ENCODE measurements at regions not wholly inside any gene's neighbourhood (a gene's known extent, or its start where the extent isn't known, plus 50 kb on each side); places are given as distances from the start of the nearest gene placed in this dataset.

GRCh38 chr17:5695480-5695879, 111.2 kb upstream of the NLRP1 start:
- DNase-seq = no peak

GRCh38 chr17:5698959-5699358, 114.7 kb upstream of the NLRP1 start:
- DNase-seq = no peak

GRCh38 chr17:5699814-5700213, 115.5 kb upstream of the NLRP1 start:
- no peak for DNase-seq

GRCh38 chr17:5700745-5701144, 116.4 kb upstream of the NLRP1 start:
- no peak for DNase-seq

GRCh38 chr17:5701381-5701780, 117.1 kb upstream of the NLRP1 start:
- no peak for DNase-seq

- no peak for DNase-seq
Observed at GRCh38 chr17:5702951-5703510, 118.7 kb upstream of the NLRP1 start.

GRCh38 chr17:5703736-5704135, 119.4 kb upstream of the NLRP1 start:
- no peak for DNase-seq

- no peak for DNase-seq
Observed at GRCh38 chr17:5705081-5705875, 121.0 kb upstream of the NLRP1 start.

- DNase-seq = no peak
Observed at GRCh38 chr17:5705876-5706576, 121.7 kb upstream of the NLRP1 start.

GRCh38 chr17:5706577-5707210, 122.4 kb upstream of the NLRP1 start:
- peak; percentile 60 for DNase-seq

GRCh38 chr17:5707482-5707881, 123.2 kb upstream of the NLRP1 start:
- no peak for DNase-seq

- DNase-seq = no peak
Observed at GRCh38 chr17:5708344-5708743, 124.0 kb upstream of the NLRP1 start.

GRCh38 chr17:5711344-5711743, 127.0 kb upstream of the NLRP1 start:
- no peak for DNase-seq

GRCh38 chr17:5714993-5715392, 130.7 kb upstream of the NLRP1 start:
- no peak for DNase-seq

GRCh38 chr17:5715478-5715877, 131.2 kb upstream of the NLRP1 start:
- peak; percentile 90 for DNase-seq

- DNase-seq = no peak
Observed at GRCh38 chr17:5718726-5719125, 134.4 kb upstream of the NLRP1 start.

GRCh38 chr17:5719976-5720375, 135.7 kb upstream of the NLRP1 start:
- no peak for DNase-seq

GRCh38 chr17:5730373-5730772, 146.1 kb upstream of the NLRP1 start:
- no peak for DNase-seq

- DNase-seq = no peak
Observed at GRCh38 chr17:5740937-5741336, 156.6 kb upstream of the NLRP1 start.

- DNase-seq = no peak
Observed at GRCh38 chr17:5741810-5742209, 157.5 kb upstream of the NLRP1 start.

- no peak for DNase-seq
Observed at GRCh38 chr17:5745111-5745813, 161.0 kb upstream of the NLRP1 start.

- no peak for DNase-seq
Observed at GRCh38 chr17:5747276-5747675, 163.0 kb upstream of the NLRP1 start.

- no peak for DNase-seq
Observed at GRCh38 chr17:5747964-5748363, 163.7 kb upstream of the NLRP1 start.

Measured in inflammatory macrophage treated with lipopolysaccharide for 4 hours (primary cell).